Fibroblast of mammary gland (primary cell): ENCODE measurements at regions not wholly inside any gene's neighbourhood (a gene's known extent, or its start where the extent isn't known, plus 50 kb on each side); places are given as distances from the start of the nearest gene placed in this dataset.
"Not testable (repeated sequence)": the region's sequence is repeated elsewhere in the genome, so short reads cannot be mapped to it uniquely, and the experiment has no call there.

Experiments
- DNase-seq: peaks from one replicate; pipeline ENCODE4 v3.0.0-alpha.2; 2010; ENCODE audit warnings: low read depth
- H3K4me3 ChIP-seq: 2 replicates; pipeline ENCODE4 v1.5.1; 2011; ENCODE audit warnings: low read depth, mild to moderate bottlenecking, low read length, moderate library complexity; ENCODE audit not compliant: control insufficient read depth
- CTCF ChIP-seq: conservative IDR thresholded peaks from 2 replicates; pipeline ENCODE4 v1.5.1; 2011; ENCODE audit warnings: low read depth, low read length, inconsistent platforms; ENCODE audit not compliant: control insufficient read depth, insufficient read depth

DNA sequence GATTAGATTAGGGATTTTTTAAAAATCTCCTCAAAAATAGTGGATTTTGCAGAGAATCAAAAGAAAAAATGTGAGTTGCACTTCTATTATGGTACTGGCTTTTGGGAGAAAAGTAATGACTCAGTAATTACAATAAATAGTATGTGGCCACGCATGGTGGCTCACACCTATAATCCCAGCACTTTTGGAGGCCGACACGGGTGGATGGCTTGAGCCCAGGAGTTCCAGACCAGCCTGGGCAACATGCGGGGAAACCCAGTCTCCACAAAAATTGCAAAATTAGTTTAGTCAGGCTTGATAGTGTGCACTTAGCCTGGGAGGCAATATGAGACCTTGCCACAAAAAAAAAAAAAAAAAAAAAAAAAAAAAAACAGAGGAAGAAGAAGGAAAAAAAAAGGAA lies 1098.2 kb downstream of the ZPLD1 start:
- no peak for TF ChIP-seq CTCF
- H3K4me3 ChIP-seq, result no peak overlapping the region
- no peak for DNase-seq

DNA sequence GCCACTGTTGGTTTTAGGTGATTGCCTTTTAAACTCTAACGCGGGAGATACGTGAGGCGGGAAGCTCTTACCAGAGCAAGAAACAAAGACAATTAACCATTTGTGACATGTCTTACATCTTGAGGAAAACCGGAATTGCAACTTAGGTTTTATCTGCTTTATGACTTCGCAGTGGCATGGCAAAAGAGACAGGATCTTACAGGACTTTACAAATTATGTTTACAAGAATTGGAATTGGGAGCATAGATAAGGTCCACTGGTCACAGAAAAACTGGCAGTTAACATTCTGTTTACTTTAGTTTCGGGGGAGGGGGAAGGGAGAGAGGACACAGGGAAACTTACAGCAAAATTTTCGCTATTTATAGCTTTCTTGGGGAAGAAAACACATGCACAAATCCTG lies 1119.6 kb downstream of the ZPLD1 start:
- H3K4me3 ChIP-seq, result no peak overlapping the region
- TF ChIP-seq CTCF, result no peak
- no peak for DNase-seq

DNA sequence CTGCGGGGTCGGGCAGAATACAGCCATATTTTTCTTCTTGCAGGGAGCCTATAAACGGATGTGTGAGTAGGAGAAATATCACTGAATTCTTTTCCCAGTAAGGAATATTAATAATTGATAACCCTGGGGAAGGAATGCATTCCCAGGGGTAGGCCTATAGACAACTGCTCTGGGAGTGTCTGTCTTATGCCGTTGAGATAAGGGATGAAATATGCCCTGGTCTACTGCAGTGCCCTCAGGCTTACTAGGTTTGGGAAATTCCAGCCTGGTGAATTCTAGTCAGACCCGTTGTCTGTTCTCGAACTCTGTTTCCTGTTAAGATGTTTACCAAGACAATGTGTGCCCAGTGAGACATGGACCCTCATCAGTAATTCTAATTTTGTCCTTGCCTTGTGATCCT lies 1129.3 kb downstream of the ZPLD1 start:
- H3K4me3 ChIP-seq, DNase-seq: not testable (repeated sequence)

- no peak overlapping the region for H3K4me3 ChIP-seq
- no peak for TF ChIP-seq CTCF
- DNase-seq, result no peak
Measured at GRCh38 chr3:103585809-103586208, 1151.0 kb downstream of the ZPLD1 start.

DNA sequence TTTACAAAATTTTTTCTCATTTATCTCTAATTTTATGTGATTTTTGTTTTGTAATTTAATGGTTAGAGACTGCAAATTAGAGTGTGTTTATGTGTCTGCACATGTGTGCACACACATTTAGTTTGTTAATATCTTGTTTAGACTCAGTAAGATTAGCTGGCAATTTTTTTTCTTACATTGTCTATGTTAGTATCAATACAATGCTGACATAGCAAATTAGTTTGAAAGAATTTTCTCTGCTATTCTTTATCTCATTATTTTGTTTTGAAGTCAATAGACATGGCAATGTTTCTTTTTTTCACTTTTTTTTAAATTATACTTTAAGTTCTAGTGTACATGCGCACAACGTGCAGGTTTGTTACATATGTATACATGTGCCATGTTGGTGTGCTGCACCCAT lies 1155.0 kb downstream of the ZPLD1 start:
- H3K4me3 ChIP-seq, result no peak overlapping the region
- no peak for TF ChIP-seq CTCF
- DNase-seq, result no peak

GRCh38 chr3:103600844-103601243 lies 1166.0 kb downstream of the ZPLD1 start:
- H3K4me3 ChIP-seq, result no peak overlapping the region
- DNase-seq, result no peak
- no peak for TF ChIP-seq CTCF

- no peak for TF ChIP-seq CTCF
- no peak overlapping the region for H3K4me3 ChIP-seq
- DNase-seq, result no peak
Measured at GRCh38 chr3:103601666-103602065, 1166.9 kb downstream of the ZPLD1 start.
